GM12873 (cell line): ENCODE measurements at regions not wholly inside any gene's neighbourhood (a gene's known extent, or its start where the extent isn't known, plus 50 kb on each side); places are given as distances from the start of the nearest gene placed in this dataset.

Experiments used
- CTCF ChIP-seq: IDR thresholded peaks from 2 replicates; pipeline ENCODE4 v1.5.1; 2012; ENCODE audit warnings: low read depth, mild to moderate bottlenecking, moderate library complexity, low read length, control low read depth; ENCODE audit not compliant: insufficient read depth; ENCODE audit errors: missing control alignments

- no peak for TF ChIP-seq CTCF
These were observed 71.7 kb upstream of the PRMT6 start for GRCh38 chr1:106984801-106985200.

DNA sequence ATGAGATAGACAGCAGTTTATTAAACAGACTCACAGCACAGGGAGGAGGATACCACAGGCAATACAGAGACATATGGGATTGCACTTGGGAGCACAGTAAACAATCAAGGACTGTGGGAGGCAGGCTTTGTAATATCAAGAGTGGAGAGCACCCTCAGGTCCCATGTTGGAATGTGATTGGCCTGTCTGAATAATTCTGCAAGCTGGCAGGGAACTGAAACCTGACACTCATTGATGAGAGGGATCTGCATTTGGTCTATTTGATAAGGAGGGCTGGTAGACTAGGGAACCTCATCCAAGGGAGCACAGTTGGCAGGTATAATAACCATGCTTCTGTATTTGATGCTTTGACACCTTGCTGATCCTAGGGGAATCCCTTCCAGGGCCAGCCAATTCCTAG is 69.9 kb upstream of the PRMT6 start:
- no peak for TF ChIP-seq CTCF

GRCh38 chr1:106995970-106996369 is 60.5 kb upstream of the PRMT6 start:
- TF ChIP-seq CTCF, result no peak

GRCh38 chr1:106998431-106999002 is 58.0 kb upstream of the PRMT6 start:
- TF ChIP-seq CTCF, result no peak

- no peak for TF ChIP-seq CTCF
These were observed 55.6 kb upstream of the PRMT6 start for GRCh38 chr1:107000902-107001301.

GRCh38 chr1:107003972-107004371 is 52.5 kb upstream of the PRMT6 start:
- no peak for TF ChIP-seq CTCF

DNA sequence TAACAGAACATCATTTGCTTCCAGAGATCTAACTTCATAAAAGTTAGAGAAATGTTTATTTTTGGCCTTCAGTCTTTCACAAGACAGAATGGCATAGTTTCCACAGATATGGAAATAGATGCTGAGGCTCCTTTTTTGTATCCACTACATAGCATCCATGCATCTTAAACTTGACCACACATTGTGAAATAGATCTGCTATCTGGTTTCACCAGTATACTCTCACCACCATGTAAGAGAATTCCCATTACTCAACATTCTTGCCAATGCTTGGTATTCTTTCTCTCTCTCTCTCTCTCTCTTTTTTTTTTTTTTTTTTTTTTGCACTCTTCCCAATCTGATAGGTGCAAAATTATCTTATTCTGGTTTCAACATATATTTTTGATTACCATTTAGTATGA is 52.1 kb upstream of the PRMT6 start:
- TF ChIP-seq CTCF, result no peak
